GM19455 (cell line): ENCODE measurements at regions not wholly inside any gene's neighbourhood (a gene's known extent, or its start where the extent isn't known, plus 50 kb on each side); places are given as distances from the start of the nearest gene placed in this dataset.
"Not testable (repeated sequence)": the region's sequence is repeated elsewhere in the genome, so short reads cannot be mapped to it uniquely, and the experiment has no call there.

Experiments
- ATAC-seq: cut with Tn5 transposase; IDR thresholded peaks from one replicate; pipeline ENCODE4 v1.9.1; 2021; ENCODE audit not compliant: unreplicated experiment

DNA sequence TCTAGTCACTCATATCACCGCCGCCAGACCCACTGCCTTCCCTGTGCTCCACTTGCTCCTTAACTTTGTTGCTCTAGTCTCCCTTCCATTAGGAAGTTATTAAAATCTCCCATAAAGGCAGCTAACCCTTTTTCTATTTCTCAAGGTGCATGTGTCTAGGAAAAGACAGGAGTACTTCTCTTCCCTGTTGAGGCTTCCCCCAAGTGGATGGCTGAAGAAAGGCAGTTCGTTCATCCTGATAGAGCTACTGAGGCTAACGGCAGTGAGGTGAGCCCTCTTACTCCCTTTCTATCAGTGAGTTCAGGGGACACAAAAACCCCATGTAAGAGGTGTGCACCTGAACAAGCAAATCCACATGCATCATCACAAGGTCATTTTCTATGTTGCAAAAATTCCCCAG is 397.8 kb downstream of the IGSF11 start:
- ATAC-seq = no peak

DNA sequence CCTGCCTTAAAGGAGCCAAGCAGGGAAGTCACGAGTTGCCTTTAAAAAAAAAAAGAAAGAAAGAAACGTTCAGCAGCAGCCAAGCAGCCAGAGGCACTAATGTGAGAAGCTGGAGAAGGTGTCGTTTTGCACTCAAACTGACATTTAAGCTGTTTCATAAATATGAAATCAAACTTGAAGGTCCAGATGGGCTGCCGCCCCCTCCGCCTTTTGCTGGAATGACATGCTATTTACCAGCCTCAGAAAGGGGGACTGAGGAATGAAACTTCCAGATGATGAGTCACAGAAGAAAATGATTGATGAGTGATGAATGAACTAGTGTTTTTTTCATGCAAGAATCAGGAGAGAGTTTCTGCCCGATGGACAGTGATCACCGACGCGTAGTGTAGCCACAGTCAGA is 396.8 kb downstream of the IGSF11 start:
- ATAC-seq = no peak

DNA sequence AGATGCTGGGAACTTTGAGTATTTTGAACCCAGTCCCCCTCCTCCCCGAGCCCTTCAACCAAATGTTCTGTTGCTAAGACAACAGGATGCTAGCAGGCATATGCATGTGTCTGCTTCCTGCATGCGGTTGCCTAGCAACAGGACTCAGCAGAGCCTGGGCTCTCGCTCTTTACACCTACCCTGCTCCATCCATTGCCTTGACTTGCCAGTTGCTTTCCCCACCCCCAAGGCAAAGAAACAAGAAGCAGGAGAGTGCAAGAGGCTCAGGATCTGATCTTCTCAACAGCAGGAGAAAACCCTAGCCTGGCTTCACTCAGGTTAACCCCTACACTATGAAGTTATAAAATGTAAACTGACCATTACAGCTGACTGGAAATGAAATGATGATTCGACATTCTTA is 393.0 kb downstream of the IGSF11 start:
- no peak for ATAC-seq

DNA sequence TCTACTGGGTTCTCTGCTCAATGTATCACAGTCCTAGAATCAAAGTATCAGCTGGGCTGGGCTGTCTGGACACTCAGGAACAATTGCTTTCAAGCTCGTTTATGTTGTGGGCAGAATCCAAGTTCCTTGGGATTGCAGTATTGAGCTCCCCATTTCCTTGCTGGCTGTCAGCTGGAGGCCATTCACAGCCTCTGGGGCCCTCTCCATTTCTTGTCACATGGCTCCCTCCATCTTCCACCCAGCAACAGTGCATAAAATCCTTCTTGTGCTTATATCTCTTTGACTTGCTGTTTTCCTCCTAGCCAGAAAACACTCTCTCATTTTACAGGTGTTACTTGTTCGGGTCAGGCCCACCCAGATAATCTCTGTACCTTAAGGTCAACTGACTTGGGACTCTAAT is 363.5 kb downstream of the IGSF11 start:
- no peak for ATAC-seq

DNA sequence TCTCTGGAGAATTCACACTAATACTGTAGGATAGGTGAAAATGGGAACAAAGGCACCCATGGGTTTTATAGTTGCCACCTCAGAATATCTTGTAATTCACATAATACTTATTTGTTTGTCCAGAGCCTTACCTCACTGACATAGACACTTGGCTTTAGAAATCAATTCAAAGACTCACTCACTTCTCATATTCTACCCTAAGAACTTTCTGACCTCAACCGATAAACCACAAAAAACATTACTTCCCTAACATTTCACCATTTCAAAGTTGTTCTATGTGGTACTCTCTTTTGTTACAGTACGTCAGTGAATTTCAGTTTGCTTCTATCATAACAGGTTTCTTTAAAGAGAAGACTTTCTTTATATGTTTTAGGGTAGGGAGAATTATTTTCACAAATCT is 359.3 kb downstream of the IGSF11 start:
- no peak for ATAC-seq

DNA sequence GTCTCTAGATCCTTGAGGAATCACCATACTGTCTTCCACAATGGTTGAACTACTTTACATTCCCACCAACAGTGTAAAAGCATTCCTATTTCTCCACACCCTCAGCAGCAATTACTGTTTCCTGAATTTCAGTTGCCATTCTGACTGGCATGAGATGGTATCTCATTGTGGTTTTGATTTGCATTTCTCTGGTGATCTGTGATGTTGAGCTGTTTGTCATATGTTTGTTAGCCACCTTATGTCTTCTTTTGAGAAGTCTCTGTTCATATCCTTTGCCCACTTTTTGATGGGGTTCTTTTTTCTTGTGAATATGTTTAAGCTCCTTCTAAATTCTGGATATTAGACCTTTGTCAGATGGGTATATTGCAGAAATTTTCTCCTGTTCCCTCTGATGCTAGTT is 356.0 kb downstream of the IGSF11 start:
- not testable (repeated sequence) for ATAC-seq

DNA sequence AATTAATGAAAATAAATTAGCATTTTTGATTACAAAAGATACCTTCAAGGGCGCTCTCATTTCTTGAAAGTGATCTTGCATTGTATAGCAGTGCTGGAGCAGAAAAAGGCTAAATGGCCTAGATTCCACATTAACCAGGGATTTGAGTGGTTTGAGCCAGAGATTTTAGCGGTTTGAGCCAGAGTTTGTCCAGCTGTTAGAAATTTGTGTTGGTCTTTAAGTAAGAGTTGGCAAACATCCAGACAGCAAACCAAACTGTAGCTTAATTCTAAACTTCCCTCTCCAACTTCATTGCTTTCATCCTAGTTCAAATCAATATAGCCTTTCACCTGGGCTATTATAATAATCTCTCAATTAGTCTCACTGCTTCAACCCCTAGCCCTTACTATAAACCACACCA is 351.7 kb downstream of the IGSF11 start:
- no peak for ATAC-seq

DNA sequence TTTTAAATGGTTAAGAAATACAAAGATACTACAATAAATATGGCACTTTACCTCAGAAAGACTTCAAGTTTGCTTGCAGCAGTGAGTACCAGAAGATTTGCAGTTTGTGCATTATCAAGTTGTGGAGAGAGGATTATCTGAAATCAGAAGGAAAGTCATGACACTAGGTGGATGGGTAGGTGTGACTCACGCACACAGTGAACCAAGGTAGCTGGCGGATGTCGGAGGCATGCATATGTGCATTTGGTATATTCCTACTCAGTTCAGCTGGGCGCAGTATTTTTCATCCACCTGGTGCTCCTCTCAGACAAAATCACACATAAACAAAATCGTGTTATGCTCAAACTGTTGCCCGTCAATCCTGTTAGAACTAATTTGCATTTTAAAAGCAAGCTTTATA is 351.0 kb downstream of the IGSF11 start:
- no peak for ATAC-seq

DNA sequence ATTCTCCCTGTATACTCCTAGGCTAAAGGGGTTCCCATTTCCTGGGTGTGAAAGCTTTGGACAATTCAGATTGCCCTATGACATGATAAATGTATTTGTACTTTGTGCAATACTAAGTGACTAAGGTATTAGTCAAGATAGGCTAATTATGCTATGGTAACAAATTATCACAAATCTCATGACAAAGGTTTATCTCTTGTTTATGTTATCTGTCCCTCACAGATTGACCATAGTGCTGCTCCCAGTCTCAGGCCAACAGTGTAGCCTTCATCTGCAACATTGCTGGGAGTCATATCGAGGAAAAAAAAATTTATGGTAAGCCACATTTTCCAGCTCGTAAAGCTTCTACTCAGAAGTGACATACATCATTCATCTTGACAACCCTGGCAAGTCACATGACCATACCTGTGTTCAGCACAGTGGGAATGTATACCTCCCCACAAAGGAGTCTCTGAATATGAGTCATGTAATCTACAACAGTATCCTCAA is 346.2 kb downstream of the IGSF11 start:
- no peak for ATAC-seq

DNA sequence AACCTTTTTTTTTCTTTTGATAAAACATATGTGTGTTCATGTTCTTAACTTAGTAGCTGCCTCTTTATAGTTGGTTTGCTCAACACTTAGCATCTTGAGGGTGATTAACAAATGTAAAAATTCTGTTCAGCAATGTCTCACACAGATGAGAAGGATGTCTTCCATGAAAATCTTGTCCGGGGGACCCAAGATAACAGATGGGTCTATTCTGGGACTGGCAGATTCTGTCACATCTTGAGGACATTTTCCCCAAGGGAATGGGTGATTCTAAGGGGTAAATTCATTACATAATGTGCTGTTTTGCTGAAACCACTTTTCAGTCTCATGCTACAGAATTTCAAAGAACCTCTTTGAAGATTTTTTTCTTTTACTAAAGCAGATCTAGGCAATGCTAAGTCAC is 342.2 kb downstream of the IGSF11 start:
- ATAC-seq = no peak

DNA sequence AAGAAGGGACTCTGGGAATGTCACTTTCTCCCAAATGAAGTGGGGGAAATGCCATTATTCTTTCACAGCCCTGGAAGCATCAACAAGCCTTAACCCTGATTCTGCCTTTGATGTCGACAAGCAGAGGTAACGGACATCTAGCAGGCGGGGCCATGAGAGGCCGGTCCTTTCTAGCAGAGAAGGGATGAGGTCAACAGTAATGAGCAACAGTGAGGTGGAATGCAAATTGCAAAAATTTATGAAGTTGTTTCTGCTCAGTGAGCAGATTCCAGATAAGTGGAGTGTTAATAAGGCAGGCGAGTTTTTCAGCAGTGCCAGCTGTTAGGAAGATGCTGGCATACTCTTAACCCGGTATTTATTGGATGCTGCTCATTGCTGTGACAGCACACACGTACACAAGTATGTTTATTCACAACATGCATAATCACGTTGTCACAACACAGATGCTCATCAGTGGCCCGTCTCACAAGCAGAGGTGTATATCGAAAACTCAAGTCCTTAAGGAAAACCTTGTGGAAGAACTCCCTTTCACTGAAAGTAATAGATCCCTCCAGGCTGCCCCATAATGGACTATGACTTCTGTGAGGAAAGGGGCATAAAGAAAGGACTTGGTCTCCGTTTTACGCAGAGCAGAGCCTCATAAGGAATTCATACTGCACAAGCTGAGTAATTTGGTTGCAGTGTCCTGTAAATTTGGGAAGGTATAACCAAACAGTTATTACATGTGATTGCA is 329.0 kb downstream of the IGSF11 start:
- ATAC-seq = no peak

DNA sequence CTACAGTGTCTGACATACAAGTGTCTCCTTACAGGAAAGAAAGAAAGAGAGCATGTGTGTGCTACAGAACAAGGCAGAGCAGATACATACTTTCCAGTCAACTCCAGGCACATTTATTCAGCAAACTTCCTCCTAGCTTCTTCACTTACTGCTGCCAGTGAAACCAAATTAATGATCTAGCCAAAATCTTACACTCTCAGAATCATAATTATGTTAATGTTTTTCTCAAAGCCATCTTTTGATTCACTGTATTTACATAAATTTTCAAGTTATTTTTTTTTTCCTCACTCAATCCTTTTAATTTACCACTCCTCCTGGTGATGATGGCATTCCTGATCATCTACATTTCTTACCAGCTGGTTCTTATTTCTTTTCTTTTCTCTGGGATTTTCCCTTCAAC is 326.7 kb downstream of the IGSF11 start:
- ATAC-seq = no peak

DNA sequence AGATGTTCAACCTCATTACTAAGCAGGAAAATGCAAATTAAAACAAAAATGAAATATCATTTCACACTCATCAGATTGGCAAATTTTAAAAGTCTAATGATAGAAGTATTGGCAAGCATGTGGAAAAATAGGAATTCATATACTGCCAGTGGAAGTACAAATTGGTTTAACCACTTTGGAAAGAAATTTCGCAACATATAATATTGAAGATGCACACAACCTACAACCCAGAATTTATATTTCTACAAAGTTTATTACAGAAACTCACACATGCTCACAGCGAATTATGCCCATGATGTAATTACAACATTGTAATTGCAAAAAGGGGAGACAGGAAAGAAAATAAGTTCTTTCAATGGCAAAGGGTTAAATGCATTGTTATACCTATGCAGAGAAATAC is 324.1 kb downstream of the IGSF11 start:
- no peak for ATAC-seq

DNA sequence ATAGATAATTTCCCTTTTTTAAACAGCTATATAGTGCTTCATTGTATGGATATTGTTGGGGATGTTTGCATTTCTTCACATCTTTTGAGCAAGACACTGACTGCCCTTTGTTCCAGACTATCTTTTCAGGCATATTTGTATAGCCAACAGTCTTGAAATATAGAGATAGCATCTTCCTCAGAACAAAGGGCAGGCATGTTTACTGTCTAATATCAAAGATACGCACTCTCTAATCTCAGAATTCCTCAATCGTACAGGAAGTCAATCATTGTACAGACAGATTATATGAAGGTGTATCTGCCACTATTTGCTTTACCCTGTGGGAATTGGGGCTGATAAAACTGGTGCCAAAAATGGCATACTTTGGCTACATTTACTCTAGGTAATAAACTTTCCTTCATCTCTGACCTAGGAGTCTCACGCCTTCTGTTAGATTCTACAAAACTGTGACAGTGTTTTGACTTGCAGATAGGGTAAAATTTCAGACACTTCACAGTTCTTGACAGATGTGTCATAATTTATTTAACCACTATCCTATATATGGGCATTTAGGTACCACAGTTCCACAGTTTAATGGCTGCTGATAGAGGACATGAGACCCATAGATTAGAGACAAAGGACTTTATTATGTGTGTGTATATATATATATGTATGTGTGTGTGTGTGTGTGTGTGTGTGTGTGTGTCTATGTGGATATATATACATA is 321.0 kb downstream of the IGSF11 start:
- ATAC-seq = no peak

DNA sequence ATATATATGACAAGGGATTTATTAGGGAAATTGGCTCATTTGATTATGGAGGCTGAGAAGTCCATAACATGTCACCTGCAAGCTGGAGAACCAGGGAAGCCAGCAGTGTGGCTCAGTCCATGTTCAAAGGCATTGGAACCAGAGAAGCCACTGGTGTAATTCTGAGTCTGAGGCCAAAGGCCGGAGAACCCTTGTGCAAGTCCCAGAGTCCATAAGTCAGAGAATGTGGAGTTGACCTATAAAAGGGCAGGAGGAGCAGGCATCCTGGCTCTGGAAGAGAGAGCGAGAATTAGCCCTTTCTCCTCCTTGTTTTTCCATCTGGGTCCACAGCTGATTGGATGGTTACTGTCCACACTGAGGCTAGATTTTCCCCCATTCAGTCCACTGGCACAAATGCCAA is 319.8 kb downstream of the IGSF11 start:
- no peak for ATAC-seq

DNA sequence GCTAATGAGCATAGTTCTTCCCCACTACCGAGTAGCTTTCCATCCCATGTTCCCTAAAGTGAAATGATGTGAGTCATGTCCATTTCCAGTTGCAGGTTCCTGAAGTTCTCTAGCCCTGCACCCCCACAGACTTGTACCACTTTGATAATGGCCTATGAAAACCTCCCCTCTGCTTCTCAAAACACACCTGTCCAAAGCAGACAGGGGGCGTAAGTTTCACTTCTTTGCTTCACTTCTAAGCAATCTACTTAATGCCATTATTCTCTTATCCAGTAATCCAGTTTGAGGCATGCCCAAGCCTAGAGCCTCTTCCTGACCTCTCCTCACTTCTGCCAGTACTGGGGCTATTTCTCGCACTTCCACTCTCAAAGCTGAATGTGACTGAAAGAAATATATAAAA is 305.1 kb downstream of the IGSF11 start:
- no peak for ATAC-seq

DNA sequence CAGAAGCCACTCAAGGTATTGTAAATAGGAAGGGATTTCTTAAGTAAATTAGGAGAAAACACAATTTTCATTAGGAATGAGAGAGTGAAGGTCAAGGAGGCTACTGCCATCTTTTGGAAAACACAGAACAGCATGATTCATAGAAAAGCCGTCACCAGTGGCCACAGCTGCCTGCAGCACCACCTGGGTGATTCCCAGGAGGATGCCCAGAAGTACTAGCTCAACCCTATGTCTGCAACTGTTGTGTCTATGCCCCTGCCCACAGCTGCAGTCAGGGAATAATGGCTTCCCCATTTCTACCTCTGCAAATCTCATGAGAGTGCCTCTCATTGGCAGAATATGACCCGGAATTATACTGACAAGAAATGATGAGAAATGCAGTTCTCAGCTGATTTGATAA is 300.0 kb downstream of the IGSF11 start:
- ATAC-seq = no peak

DNA sequence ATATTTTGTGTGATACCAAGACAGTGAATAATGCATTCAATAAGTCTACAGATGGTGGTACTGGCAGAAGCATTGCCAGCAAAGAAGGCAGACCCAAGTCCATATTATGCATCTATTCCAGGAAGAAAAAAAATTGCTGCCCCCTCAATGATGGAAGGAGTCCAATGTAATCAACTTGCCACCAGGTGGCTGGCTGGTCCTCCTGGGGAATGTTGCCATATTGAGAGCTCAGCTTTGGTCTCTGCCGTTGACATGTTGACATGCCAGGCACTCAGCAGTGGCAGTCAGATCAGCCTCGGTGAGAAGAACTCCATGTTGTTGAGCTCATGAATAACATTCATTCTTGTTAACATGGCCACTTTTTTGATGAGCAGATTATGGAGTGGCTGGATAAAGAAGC is 298.5 kb downstream of the IGSF11 start:
- no peak for ATAC-seq

DNA sequence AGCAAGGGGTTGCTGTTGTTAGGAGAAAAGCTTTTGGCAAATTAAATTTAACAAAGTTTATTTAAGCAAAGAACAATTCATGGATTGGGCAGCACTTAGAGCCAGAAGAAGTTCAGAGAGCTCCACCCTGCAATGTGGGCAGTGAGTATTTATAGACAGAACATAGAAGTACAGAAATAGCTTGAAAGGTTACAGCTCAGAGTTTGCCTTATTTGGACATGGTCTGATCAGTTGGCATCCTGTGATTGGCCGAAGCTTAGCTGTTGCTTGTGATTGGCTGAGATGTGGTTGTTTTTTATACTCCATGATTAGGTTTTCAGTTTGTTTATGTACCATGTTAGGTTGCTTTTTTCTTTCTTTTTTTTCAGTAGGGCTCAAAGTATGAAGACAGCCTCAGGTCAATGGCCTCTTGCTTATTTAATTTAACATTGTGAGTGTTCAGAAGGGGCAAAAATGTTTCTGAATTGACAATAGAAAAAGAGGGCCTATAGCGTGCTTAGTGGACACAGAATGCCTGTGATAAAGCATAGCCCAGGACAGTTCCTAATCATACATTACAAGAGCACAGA is 293.8 kb downstream of the IGSF11 start:
- ATAC-seq = no peak

DNA sequence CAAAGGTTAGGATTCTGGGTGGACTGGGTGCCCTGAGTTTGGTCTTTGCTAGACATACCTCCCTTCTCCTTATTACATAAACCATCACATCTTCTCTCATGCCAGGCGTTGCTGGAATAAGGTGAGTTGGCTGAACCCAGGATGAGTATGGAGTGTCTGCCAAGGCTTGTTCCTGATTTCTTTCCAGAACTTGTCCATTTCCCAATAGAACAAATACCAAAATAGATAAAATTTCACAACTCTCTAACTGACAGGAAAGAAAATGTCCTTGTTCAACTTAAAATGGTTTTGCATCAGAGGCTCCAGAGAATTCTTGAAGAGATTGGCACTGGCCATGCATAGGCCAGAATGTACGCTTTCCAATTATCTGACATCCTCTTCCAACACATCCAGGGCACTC is 291.9 kb downstream of the IGSF11 start:
- no peak for ATAC-seq

DNA sequence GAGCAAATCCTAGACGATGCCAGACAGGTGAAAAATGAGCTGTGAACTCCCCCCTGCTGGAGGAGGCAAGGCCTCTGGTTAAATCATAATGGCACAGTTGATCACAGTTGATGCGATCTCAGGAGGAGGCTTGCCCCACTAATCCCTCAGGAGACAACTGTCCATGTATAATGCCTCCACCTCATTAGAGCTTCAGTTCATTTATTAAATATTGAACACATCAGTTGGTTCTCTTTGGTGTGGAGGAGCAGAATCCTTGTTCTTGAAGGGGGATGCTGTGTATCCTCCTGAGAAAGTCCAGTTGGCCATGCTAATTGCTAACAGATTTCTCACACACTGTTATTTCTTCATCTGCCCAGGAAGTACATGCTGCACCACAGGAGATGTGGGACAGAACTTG is 290.5 kb downstream of the IGSF11 start:
- no peak for ATAC-seq
